Right atrium auricular region (tissue), 2 donors: ENCODE measurements at regions not wholly inside any gene's neighbourhood (a gene's known extent, or its start where the extent isn't known, plus 50 kb on each side); places are given as distances from the start of the nearest gene placed in this dataset.

Source experiments
- DNase-seq: peaks from one replicate; pipeline ENCODE4 v3.0.0-alpha.2; 2019; ENCODE audit warnings: low spot score
- H3K27ac ChIP-seq, 2 donors: fragments of 200-600 bp; sonication (generic); 1 replicate in 1 of 2; 2 replicates in 1 of 2; pipeline ENCODE4 v1.5.1; 2016 to 2019
- H3K27me3 ChIP-seq, 2 donors: fragments of 200-600 bp; sonication (generic); one replicate each; pipeline versions ENCODE4 v1.5.1 to v1.6.0; 2017 to 2019
- H3K36me3 ChIP-seq: fragments of 200-600 bp; sonication (generic); one replicate; pipeline ENCODE4 v1.5.1; 2016
- H3K4me1 ChIP-seq, 2 donors: fragments of 200-600 bp; sonication (generic); one replicate each; pipeline versions ENCODE4 v1.5.1 to v1.6.0; 2017 to 2019
- H3K4me3 ChIP-seq, 2 donors: fragments of 200-600 bp; sonication (generic); 1 replicate in 1 of 2; 2 replicates in 1 of 2; pipeline ENCODE4 v1.5.1; 2017 to 2019; ENCODE audit warnings: mild to moderate bottlenecking in 1 of 2, moderate library complexity in 1 of 2
- H3K9me3 ChIP-seq, 2 donors: fragments of 200-600 bp; sonication (generic); one replicate each; pipeline ENCODE4 v1.5.1; 2019
- TF ChIP-seq, protein P1 (sequence below), 2 donors: fragments of 200-600 bp; sonication (generic); IDR thresholded peaks; one replicate each; pipeline ENCODE4 v1.5.1; 2019; ENCODE audit warnings: antibody characterized with exemption in 2 of 2

DNA sequence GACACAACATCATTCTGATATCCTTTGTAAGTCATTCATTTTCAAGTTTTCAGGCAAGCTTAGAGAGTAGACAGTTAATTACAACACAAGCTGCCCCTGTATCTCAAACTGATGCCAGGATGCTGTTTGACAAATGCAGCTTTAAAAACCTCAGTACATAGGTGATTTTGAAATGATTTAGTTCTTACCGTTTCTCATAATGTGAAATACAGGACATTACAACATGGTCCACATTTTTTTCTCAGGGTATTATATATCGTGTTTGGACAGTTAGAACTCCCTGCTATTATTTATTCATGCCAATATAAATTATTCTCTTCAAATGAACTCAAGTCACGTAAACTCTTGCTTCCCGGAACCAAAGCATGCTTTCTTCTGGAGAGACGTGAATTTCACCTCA, 1013.9 kb downstream of the EPHA3 start:
- Histone ChIP-seq H3K27me3 (no peaks in the 10 kb centered on the region), H3K4me1 (no peaks in the 10 kb centered on the region), H3K27ac (no peak overlapping the region), H3K4me3 (no peak overlapping the region), H3K9me3 (peaks cover 0 to 2% of the 10 kb centered on the region in 2 donors), H3K36me3 (no peaks in the 10 kb centered on the region)
- DNase-seq: no peak
- TF ChIP-seq, protein P1, sequence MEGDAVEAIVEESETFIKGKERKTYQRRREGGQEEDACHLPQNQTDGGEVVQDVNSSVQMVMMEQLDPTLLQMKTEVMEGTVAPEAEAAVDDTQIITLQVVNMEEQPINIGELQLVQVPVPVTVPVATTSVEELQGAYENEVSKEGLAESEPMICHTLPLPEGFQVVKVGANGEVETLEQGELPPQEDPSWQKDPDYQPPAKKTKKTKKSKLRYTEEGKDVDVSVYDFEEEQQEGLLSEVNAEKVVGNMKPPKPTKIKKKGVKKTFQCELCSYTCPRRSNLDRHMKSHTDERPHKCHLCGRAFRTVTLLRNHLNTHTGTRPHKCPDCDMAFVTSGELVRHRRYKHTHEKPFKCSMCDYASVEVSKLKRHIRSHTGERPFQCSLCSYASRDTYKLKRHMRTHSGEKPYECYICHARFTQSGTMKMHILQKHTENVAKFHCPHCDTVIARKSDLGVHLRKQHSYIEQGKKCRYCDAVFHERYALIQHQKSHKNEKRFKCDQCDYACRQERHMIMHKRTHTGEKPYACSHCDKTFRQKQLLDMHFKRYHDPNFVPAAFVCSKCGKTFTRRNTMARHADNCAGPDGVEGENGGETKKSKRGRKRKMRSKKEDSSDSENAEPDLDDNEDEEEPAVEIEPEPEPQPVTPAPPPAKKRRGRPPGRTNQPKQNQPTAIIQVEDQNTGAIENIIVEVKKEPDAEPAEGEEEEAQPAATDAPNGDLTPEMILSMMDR (IDR thresholded peaks at IDR 0.05): no peak

- TF ChIP-seq, protein P1 (IDR thresholded peaks at IDR 0.05): no peak
- Histone ChIP-seq H3K27me3 (no peaks in the 10 kb centered on the region), H3K27ac (no peak overlapping the region), H3K9me3 (peaks cover 0 to 15% of the 10 kb centered on the region in 2 donors), H3K4me1 (no peaks in the 10 kb centered on the region), H3K36me3 (no peaks in the 10 kb centered on the region), H3K4me3 (no peak overlapping the region)
- DNase-seq: no peak
Measured at GRCh38 chr3:90128391-90128790, 1021.0 kb downstream of the EPHA3 start.

- Histone ChIP-seq H3K4me1 (no peaks in the 10 kb centered on the region), H3K9me3 (peaks cover 0 to 15% of the 10 kb centered on the region in 2 donors), H3K27me3 (no peaks in the 10 kb centered on the region), H3K27ac (no peak overlapping the region), H3K4me3 (no peak overlapping the region), H3K36me3 (no peaks in the 10 kb centered on the region)
- TF ChIP-seq, protein P1 (IDR thresholded peaks at IDR 0.05): no peak
- no peak for DNase-seq
Measured at GRCh38 chr3:90129730-90130129, 1022.3 kb downstream of the EPHA3 start.

- TF ChIP-seq, protein P1 (IDR thresholded peaks at IDR 0.05): no peak
- H3K4me1 ChIP-seq: no peaks in the 10 kb centered on the region
- no peaks in the 10 kb centered on the region for H3K27me3 ChIP-seq
Measured at GRCh38 chr3:90132197-90132596, 1024.8 kb downstream of the EPHA3 start.

DNA sequence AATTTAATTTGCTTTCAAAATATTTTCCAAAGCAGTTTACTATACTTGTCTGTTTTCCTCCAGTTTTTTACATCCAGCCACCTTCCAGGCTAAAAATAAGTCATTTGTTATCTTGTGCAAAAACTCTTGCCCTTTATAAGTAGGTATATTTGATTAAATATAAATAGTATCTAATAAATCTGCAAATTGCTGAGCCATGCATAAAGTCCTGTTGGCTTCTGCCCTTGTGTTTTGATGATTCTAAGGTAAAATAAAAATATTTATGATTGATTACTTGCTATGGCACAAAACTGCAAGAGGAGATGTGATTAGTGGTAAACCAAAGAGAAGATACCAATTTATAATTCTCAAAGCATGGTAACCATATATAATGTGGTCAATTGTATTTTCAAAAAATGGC, 1026.7 kb downstream of the EPHA3 start:
- Histone ChIP-seq H3K27me3 (no peaks in the 10 kb centered on the region), H3K4me1 (no peaks in the 10 kb centered on the region), H3K9me3 (no peaks in the 10 kb centered on the region), H3K4me3 (no peak overlapping the region), H3K27ac (no peak overlapping the region), H3K36me3 (no peaks in the 10 kb centered on the region)
- no peak for DNase-seq
- TF ChIP-seq, protein P1 (IDR thresholded peaks at IDR 0.05): no peak

More at GRCh38 chr3:90132197-90132596, 1024.8 kb downstream of the EPHA3 start:
- no peaks in the 10 kb centered on the region for H3K36me3 ChIP-seq
- peaks cover 0 to 5% of the 10 kb centered on the region in 2 donors for H3K9me3 ChIP-seq
- no peak for DNase-seq
- no peak overlapping the region for H3K27ac ChIP-seq
- no peak overlapping the region for H3K4me3 ChIP-seq

- Histone ChIP-seq H3K4me1 (no peaks in the 10 kb centered on the region), H3K9me3 (no peaks in the 10 kb centered on the region), H3K4me3 (no peak overlapping the region), H3K27ac (no peak overlapping the region), H3K36me3 (no peaks in the 10 kb centered on the region), H3K27me3 (no peaks in the 10 kb centered on the region)
- no peak for DNase-seq
- TF ChIP-seq, protein P1 (IDR thresholded peaks at IDR 0.05): no peak
Measured at GRCh38 chr3:90136456-90137191, 1029.2 kb downstream of the EPHA3 start.
